Body of pancreas (tissue), 4 donors: ENCODE measurements at regions not wholly inside any gene's neighbourhood (a gene's known extent, or its start where the extent isn't known, plus 50 kb on each side); places are given as distances from the start of the nearest gene placed in this dataset.

Source experiments
- ATAC-seq: fragments of 150-250 bp; one replicate; pipeline ENCODE4 v1.9.1; 2016
- DNase-seq, 4 donors: peaks; one replicate each; pipeline ENCODE4 v3.0.0-alpha.2; 2019
- H3K27ac ChIP-seq, 4 donors: fragments of 200-600 bp; sonication (generic); 1 replicate in 3 of 4; 2 replicates in 1 of 4; pipeline versions ENCODE4 v1.5.1 to v1.6.1; 2016 to 2019; ENCODE audit warnings: mild to moderate bottlenecking in 1 of 4, mixed read lengths in 1 of 4, moderate library complexity in 1 of 4
- H3K27me3 ChIP-seq, 2 donors: fragments of 200-600 bp; sonication (generic); one replicate each; pipeline ENCODE4 v1.6.0; 2016; ENCODE audit warnings: mild to moderate bottlenecking in 1 of 2
- H3K36me3 ChIP-seq, 2 donors: fragments of 200-600 bp; sonication (generic); replicated peaks in 1 of 2; 2 replicates each; pipeline ENCODE4 v1.5.1; 2016; ENCODE audit warnings: low read depth in 2 of 2; ENCODE audit not compliant: insufficient read depth in 1 of 2
- H3K4me1 ChIP-seq: fragments of 200-600 bp; sonication (generic); one replicate; pipeline ENCODE4 v1.6.0; 2016
- H3K4me3 ChIP-seq, 2 donors: fragments of 200-600 bp; sonication (generic); 1 replicate in 1 of 2; 2 replicates in 1 of 2; pipeline ENCODE4 v1.5.1; 2016 to 2019
- H3K9me3 ChIP-seq, 3 donors: fragments of 200-600 bp; sonication (generic); 1 replicate in 2 of 3; 2 replicates in 1 of 3; pipeline ENCODE4 v1.5.1; 2016
- POLR2A ChIP-seq, 3 donors: fragments of 450-650 bp; IDR thresholded peaks; one replicate each; pipeline ENCODE4 v1.6.1; 2016; ENCODE audit warnings: antibody characterized with exemption in 3 of 3, mild to moderate bottlenecking in 2 of 3
- WGBS, 2 donors: methylation state at CpG; one replicate each; pipeline ENCODE4 v1.1.5; 2017; 5-methylcytosine and 5-hydroxymethylcytosine counted together
- intact Hi-C: fragments of 100-400 bp; cut with DNase I; formaldehyde crosslinking; loops from one replicate; pipeline ENCODE4 v1.15.1; 2023
- TF ChIP-seq, protein P1 (sequence below), 7 experiments: fragments of 450-650 bp in 4 of 7; fragments of 200-600 bp in 3 of 7; sonication (generic) in 3 of 7; IDR thresholded peaks; one replicate each; pipeline ENCODE4 v1.5.1; 2016 to 2019; ENCODE audit warnings: antibody characterized with exemption in 7 of 7

- no peak for DNase-seq
- TF ChIP-seq, protein P1, sequence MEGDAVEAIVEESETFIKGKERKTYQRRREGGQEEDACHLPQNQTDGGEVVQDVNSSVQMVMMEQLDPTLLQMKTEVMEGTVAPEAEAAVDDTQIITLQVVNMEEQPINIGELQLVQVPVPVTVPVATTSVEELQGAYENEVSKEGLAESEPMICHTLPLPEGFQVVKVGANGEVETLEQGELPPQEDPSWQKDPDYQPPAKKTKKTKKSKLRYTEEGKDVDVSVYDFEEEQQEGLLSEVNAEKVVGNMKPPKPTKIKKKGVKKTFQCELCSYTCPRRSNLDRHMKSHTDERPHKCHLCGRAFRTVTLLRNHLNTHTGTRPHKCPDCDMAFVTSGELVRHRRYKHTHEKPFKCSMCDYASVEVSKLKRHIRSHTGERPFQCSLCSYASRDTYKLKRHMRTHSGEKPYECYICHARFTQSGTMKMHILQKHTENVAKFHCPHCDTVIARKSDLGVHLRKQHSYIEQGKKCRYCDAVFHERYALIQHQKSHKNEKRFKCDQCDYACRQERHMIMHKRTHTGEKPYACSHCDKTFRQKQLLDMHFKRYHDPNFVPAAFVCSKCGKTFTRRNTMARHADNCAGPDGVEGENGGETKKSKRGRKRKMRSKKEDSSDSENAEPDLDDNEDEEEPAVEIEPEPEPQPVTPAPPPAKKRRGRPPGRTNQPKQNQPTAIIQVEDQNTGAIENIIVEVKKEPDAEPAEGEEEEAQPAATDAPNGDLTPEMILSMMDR (IDR thresholded peaks at IDR 0.05) = no peak
- no peak for TF ChIP-seq POLR2A (IDR thresholded peaks at IDR 0.05)
- Histone ChIP-seq H3K9me3 (no peaks in the 10 kb centered on the region), H3K27ac (no peak overlapping the region), H3K36me3 (no peaks in the 10 kb centered on the region), H3K4me1 (no peaks in the 10 kb centered on the region), H3K27me3 (no peaks in the 10 kb centered on the region), H3K4me3 (no peak overlapping the region)
- intact Hi-C loops = no loop called here
- 47 to 53% methylated on average over 10 of the region's 10 CpGs for WGBS, 2 donors
- ATAC-seq = no peak
Measured at GRCh38 chr16:86960266-86960665, 356.9 kb downstream of the C16orf95 start.

DNA sequence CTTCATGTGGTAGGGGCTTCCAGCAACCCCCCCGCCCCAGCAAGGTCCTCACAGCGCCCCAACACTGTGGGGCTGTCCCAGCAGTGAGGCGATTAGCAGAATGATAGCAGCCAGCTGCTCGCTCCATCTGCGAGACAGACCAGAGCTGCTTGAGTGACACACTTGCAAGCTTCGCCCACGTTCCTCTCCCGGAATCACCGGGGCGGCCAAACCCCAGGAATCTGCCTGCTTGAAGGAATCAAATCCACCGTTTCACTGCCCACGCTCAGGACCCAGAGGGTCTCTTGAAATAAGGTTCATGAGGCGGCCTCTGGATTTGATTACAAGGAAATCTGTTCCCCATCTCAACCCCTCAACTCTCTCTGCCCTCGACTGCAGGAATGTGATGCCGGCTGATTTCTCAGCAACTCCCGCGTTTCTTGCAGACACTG, 356.0 kb downstream of the C16orf95 start:
- intact Hi-C loops = no loop called here
- Histone ChIP-seq H3K27ac (no peak overlapping the region), H3K36me3 (no peaks in the 10 kb centered on the region), H3K4me1 (no peaks in the 10 kb centered on the region), H3K9me3 (no peaks in the 10 kb centered on the region), H3K4me3 (no peak overlapping the region), H3K27me3 (no peaks in the 10 kb centered on the region)
- 68 to 76% methylated on average over 9 to 17 of the region's 17 CpGs for WGBS, 2 donors
- DNase-seq (no peak), ATAC-seq (no peak)
- TF ChIP-seq POLR2A (IDR thresholded peaks at IDR 0.05) = no peak
- TF ChIP-seq, protein P1 (IDR thresholded peaks at IDR 0.05) = no peak

DNA sequence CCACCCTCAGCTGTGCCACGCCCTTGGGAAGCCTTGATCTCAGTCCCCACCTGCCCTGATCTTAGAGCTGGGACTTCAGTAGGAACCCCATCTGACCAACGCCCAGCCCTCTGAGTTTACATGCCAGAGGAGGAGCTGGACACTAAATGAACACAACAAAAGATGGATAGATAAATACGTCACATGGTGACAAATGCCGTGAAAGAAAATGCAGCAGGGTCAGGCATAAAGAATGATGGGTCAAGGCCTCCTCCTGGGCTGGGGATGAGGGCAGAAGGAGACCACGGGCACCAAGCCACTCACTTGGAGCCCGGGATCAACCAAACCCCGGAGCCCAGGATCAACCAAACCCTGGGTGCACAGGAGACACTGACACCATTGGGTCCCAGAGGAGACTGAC, 354.9 kb downstream of the C16orf95 start:
- WGBS, 2 donors = 64 to 70% methylated on average over 7 of the region's 7 CpGs
- H3K4me1 ChIP-seq = no peaks in the 10 kb centered on the region
- intact Hi-C loops = no loop called here

GRCh38 chr16:86962913-86963312, 354.3 kb downstream of the C16orf95 start:
- Histone ChIP-seq H3K4me3 (no peak overlapping the region), H3K36me3 (no peaks in the 10 kb centered on the region), H3K27me3 (no peaks in the 10 kb centered on the region), H3K9me3 (no peaks in the 10 kb centered on the region), H3K4me1 (no peaks in the 10 kb centered on the region), H3K27ac (no peak overlapping the region)
- TF ChIP-seq, protein P1 (IDR thresholded peaks at IDR 0.05) = no peak
- no peak for TF ChIP-seq POLR2A (IDR thresholded peaks at IDR 0.05)
- DNase-seq (peak in 2 of 4 donors; percentile 20 to 32), ATAC-seq (no peak)
- 37 to 40% methylated on average over 8 to 11 of the region's 11 CpGs for WGBS, 2 donors
- intact Hi-C loops = no loop called here

More for the DNA sequence above, 354.9 kb downstream of the C16orf95 start:
- H3K9me3 ChIP-seq = no peaks in the 10 kb centered on the region
- no peaks in the 10 kb centered on the region for H3K27me3 ChIP-seq
- no peak for ATAC-seq
- DNase-seq = no peak
- TF ChIP-seq POLR2A (IDR thresholded peaks at IDR 0.05) = no peak
- TF ChIP-seq, protein P1 (IDR thresholded peaks at IDR 0.05) = no peak
- no peaks in the 10 kb centered on the region for H3K36me3 ChIP-seq
- no peak overlapping the region for H3K4me3 ChIP-seq
- no peak overlapping the region for H3K27ac ChIP-seq
